CD4-positive, alpha-beta T cell treated with Interleukin-12 subunit alpha and Interleukin-12 subunit beta, for 1 hour (primary cell): ENCODE measurements at regions not wholly inside any gene's neighbourhood (a gene's known extent, or its start where the extent isn't known, plus 50 kb on each side); places are given as distances from the start of the nearest gene placed in this dataset.
A peak's percentile ranks its signal among the peaks of the same experiment; 100 is the strongest.

Experiments used
- DNase-seq: peaks from one replicate; pipeline ENCODE4 v3.0.0-alpha.2; 2020

DNA sequence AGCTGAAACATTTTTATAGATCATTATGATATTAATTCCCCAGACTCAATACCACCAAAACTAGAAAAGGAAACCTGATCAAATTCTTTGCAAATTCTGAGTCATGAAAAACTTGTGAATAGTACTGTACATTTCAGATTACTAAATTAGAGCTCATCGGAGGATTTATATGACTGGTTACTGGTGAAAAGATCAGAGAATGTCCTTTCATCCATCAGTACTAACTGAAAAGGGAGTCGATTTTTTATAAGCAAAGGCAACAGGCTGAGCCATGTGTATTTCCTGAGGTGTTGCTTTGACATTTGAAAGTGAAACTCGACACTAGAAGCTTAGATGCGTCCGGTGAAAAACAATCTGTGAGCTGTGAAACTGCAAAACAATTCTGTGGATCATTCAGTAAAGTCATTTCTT, 155.7 kb downstream of the TNFSF18 start:
- DNase-seq, result peak; percentile 52

DNA sequence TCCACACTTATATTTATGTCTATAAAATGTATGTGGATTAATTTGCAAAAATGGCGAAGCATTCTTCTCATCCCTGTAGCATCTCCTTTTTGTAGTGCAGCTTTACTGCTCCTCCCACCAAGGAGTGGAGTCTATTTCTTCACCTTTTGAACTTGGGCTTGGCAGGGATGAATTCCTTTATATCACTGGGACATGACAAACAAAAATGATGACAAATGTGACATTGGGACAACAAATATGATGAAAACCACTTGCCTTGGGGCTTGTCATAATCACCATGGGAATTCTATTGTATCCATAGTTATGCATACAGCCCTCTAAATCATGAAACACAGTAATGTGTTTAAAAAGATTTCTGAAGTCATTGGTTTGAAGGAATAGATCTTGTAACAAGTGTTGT, 155.0 kb downstream of the TNFSF18 start:
- no peak for DNase-seq

DNA sequence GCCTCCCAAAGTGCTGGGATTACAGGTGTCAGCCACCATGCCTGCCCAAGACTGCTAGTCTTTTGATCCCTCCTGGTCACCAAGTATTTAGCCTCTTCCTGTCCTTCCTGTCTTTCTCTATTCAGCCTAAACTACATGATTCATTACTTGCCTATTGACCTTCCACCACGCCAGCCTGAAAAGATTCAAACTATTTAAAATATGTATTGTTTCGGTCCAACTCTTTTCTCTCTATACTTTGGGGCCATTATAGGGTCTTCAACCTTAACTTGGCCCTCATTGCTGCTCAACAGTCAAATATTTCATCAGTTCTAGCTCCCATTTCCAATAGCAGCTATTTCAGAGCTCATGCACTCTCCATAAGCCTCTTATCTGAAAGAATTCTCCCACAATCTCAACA, 153.0 kb downstream of the TNFSF18 start:
- no peak for DNase-seq

DNA sequence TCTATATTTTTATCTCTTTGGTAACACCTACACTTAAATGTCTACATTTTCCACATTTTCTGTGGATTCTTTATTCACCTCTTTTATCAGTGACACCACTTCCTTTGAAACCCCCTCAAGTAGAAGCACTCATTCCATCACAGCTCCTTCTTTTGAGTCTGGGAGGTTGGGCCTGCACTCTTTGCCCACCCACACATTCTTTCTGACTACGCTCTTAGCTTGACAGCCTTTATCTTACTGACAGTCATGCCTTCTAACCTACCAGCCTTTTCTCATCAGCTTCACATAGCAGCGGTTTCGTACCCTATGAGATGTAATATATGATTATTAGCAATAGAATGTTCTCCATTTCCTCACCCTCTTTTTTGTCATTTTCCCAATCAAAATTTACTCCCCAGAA, 151.9 kb downstream of the TNFSF18 start:
- DNase-seq, result no peak

DNA sequence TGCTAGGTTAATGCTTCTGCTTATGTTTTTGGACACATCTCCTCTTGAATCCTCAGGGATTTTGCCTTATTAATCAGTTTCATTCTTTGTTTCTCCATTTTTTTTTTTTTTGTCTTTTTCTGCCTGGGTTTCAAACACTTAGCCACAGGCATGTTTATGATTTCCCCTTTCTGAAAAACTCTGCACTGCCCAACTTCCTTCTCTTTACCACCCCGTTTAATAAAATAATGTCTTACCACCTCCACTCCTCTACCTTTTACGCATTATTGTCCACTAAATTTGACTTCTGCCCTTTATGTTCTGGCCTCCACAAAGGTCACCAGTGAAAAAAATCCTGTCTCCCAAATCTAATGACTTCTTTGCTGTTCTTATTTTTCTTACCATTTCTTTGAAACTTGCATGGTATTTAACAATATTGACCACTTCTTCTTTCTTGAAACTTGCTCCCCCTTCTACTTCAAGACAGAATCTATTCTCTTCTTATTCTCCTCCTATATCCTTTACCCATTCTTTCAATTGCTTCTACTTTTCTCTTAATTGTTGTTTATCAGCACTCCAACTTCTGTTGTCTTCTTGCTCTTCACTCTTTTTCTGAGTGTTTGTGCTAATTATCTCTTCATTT, 150.3 kb downstream of the TNFSF18 start:
- DNase-seq, result no peak

DNA sequence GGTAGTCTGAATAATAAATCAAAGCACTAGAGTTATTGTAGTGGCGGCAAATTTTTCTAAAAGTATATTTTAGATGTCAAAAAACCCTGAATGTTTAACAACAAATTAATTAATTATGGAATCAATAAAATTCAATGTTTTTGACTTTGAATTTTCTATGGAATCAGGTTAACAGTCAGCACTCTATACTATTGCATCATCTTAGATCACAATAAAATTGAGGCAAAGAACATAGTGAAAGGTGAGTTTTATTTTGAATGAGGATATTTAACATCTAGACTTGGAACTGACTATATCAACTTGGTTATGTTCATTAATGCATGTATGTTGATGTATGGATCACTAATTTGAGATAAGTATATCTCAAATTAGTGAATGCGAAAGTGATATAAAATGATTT, 148.5 kb downstream of the TNFSF18 start:
- DNase-seq, result no peak

- DNase-seq, result no peak
Measured at GRCh38 chr1:172902861-172903381, 147.8 kb downstream of the TNFSF18 start.

DNA sequence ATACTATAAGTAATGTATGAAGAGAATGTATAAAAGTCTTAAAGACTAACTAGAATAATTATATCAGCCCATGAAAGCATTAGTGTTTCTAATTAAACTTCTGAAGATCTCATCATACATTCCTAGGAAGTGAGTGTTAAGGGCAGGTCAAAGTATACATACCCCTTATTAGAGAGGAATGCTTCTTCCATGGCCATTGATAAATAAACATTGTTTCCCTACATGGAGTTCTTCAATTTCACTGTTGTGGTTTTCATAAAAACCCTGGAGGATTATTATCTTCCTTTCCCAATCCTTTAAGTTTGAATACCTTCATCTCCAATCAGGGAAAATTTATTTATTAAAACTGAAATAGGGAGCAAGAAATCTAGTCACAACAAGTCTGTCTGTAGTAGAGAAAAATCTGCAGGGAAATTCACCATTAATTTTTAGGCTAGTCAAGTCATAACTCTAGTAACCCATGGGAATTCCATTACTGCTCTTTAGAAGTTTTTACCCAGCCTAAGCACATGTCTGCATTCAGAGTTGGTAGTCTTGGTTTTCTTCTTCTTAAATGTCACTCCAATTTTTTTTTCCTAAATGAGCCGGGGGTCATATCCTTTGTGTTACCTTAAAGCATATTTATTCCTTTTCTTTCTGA, 147.0 kb downstream of the TNFSF18 start:
- no peak for DNase-seq

- no peak for DNase-seq
Measured at GRCh38 chr1:172905452-172905851, 145.3 kb downstream of the TNFSF18 start.

GRCh38 chr1:172906778-172907592, 143.8 kb downstream of the TNFSF18 start:
- DNase-seq, result peak; percentile 33

- no peak for DNase-seq
Measured at GRCh38 chr1:172907834-172908326, 142.9 kb downstream of the TNFSF18 start.

- DNase-seq, result no peak
Measured at GRCh38 chr1:172909606-172910326, 141.0 kb downstream of the TNFSF18 start.

GRCh38 chr1:172912765-172913260, 137.9 kb downstream of the TNFSF18 start:
- no peak for DNase-seq

GRCh38 chr1:172914501-172915144, 136.1 kb downstream of the TNFSF18 start:
- DNase-seq, result no peak

DNA sequence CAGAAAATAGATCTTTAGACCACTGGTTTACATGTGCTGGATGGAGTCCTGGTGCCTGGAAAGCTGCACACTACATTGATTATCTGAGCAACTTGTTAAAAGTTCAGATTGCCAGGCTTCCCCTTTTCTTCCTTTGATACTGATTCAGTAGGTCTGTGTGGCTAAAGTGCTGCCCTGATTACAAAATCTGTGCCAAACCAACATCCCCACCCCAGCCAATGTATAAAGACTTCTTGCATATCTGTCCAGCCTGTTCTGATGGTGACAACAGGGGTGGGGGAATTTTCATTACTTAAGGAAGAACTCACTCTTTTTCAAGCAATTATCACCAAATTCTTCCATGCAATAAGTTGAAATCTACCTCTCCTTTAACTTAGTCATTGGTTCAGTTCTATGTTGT, 135.5 kb downstream of the TNFSF18 start:
- DNase-seq, result no peak

DNA sequence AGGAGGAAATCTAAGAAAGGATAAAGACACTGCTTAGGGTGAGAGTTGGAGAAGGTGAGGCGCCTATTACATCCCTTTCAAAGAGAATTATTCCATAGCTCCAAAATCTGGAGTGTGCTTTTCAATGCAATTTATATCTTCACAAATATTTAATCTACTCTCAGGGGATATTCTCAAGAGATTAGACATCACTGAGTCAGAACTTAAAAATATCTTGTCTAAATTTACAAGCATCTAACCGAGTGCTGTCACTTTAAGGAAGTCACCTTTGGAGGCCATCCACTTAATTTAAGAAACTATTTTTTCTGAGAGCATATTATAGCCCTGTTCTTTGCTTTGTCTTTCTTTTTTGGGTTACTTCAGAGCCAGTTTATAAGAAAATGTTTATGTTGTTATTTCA, 134.6 kb downstream of the TNFSF18 start:
- no peak for DNase-seq

GRCh38 chr1:172917972-172918371, 132.8 kb downstream of the TNFSF18 start:
- no peak for DNase-seq

- DNase-seq, result no peak
Measured at GRCh38 chr1:172918478-172918877, 132.3 kb downstream of the TNFSF18 start.

DNA sequence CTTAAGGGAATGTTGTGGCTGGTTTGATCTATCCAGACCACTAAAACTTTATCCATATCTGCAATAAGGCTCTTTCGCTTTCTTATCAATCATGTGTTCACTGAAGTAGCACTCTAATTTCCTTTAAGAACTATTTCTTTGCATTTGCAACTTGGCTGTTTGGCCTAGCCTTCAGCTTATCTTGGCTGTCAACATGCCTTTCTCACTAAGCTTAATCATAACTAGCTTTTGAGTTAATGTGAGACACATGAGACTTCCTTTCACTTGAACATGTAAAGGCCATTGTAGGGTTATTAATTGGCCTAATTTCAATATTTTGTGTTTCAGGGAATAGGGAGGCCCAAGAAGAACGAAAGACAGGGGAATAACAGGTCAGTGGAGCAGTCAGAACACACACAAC, 124.7 kb downstream of the TNFSF18 start:
- no peak for DNase-seq

DNA sequence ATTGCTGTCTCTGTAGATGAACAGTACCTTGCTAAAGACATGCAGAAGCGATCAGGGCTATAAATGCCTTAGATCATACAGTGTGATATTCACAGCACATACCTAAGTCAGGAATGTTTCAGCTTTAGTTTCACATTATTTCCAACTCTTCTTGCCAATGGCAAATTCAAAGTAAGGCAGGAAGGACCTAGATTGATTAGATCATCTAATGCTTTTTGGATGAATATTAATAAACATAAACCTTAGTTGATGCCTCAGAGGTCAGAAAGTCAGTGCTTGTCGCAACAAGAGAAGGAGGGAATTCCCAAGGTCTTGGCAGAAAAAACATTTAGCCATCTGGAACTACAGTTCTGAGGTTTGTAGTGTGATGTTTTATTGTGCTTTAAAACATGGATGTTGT, 122.3 kb downstream of the TNFSF18 start:
- no peak for DNase-seq

- no peak for DNase-seq
Measured at GRCh38 chr1:172929006-172929405, 121.7 kb downstream of the TNFSF18 start.

DNA sequence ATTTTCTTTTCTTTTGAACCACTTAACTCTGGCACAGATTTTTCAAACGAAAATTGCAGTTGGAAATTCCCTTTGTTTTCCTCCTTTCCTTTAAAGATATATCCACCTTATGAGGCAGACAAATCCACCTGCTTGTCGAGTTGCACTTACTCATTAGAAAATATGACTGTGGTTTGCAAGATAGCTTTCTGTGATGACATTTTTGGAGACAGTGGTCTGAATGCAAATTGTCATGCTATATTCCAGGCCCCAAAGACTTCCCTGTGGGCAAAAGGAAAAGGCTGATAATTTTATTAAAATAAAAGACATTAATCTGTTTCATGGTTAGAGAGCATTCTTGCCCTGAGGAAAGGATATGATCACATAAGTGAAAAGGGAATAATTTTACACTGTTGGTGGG, 120.6 kb downstream of the TNFSF18 start:
- no peak for DNase-seq
